ENCODE measurements at regions not wholly inside any gene's neighbourhood (a gene's known extent, or its start where the extent isn't known, plus 50 kb on each side); places are given as distances from the start of the nearest gene placed in this dataset.

GRCh38 chr15:26024241-26024640, 161.1 kb upstream of the ATP10A start:
- intact Hi-C loops (cut with DNase I): no loop called here
- no peak for DNase-seq
- WGBS (ENCODE audit: insufficient coverage, low coverage, low lambda C conversion rate, missing lambda C conversion rate): 66% methylated on average over 4 of the region's 4 CpGs

GRCh38 chr15:26023691-26024090, 160.6 kb upstream of the ATP10A start:
- no peaks in the 10 kb centered on the region for H3K27me3 ChIP-seq
- TF ChIP-seq POLR2A (IDR thresholded peaks at IDR 0.05) (no peak), CTCF (IDR thresholded peaks at IDR 0.05) (no peak)
- H3K36me3 ChIP-seq: no peaks in the 10 kb centered on the region
- ATAC-seq (no peak), DNase-seq (no peak)
- no peaks in the 10 kb centered on the region for H3K9me3 ChIP-seq
- intact Hi-C loops (cut with DNase I): no loop called here
- 42% methylated on average over 5 of the region's 5 CpGs for WGBS (ENCODE audit: insufficient coverage, low coverage, low lambda C conversion rate, missing lambda C conversion rate)
- H3K4me1 ChIP-seq: no peaks in the 10 kb centered on the region
- no peak overlapping the region for H3K27ac ChIP-seq
- H3K4me3 ChIP-seq: no peak overlapping the region

More at GRCh38 chr15:26024241-26024640, 161.1 kb upstream of the ATP10A start:
- Histone ChIP-seq H3K36me3 (no peaks in the 10 kb centered on the region), H3K27me3 (no peaks in the 10 kb centered on the region), H3K4me3 (no peak overlapping the region), H3K4me1 (no peaks in the 10 kb centered on the region), H3K9me3 (no peaks in the 10 kb centered on the region), H3K27ac (no peak overlapping the region)
- ATAC-seq: no peak
- TF ChIP-seq CTCF (IDR thresholded peaks at IDR 0.05): no peak
- TF ChIP-seq POLR2A (IDR thresholded peaks at IDR 0.05): no peak

- Histone ChIP-seq H3K9me3 (no peaks in the 10 kb centered on the region), H3K27me3 (no peaks in the 10 kb centered on the region), H3K36me3 (no peaks in the 10 kb centered on the region), H3K27ac (no peak overlapping the region), H3K4me3 (no peak overlapping the region), H3K4me1 (no peaks in the 10 kb centered on the region)
- 78% methylated on average over 9 of the region's 10 CpGs for WGBS (ENCODE audit: insufficient coverage, low coverage, low lambda C conversion rate, missing lambda C conversion rate)
- ATAC-seq (no peak), DNase-seq (no peak)
- TF ChIP-seq CTCF (IDR thresholded peaks at IDR 0.05) (no peak), POLR2A (IDR thresholded peaks at IDR 0.05) (no peak)
- intact Hi-C loops (cut with DNase I): no loop called here
Measured at GRCh38 chr15:26023231-26023630, 160.1 kb upstream of the ATP10A start.

GRCh38 chr15:26020871-26021270, 157.7 kb upstream of the ATP10A start:
- no peak for DNase-seq
- Histone ChIP-seq H3K27me3 (no peaks in the 10 kb centered on the region), H3K4me3 (no peak overlapping the region), H3K36me3 (no peaks in the 10 kb centered on the region), H3K9me3 (no peaks in the 10 kb centered on the region), H3K4me1 (no peaks in the 10 kb centered on the region), H3K27ac (no peak overlapping the region)
- TF ChIP-seq CTCF (IDR thresholded peaks at IDR 0.05): no peak
- 81% methylated on average over 5 of the region's 8 CpGs for WGBS (ENCODE audit: insufficient coverage, low coverage, low lambda C conversion rate, missing lambda C conversion rate)
- intact Hi-C loops (cut with DNase I): no loop called here
- no peak for ATAC-seq

- Histone ChIP-seq H3K4me3 (no peak overlapping the region), H3K4me1 (no peaks in the 10 kb centered on the region), H3K27ac (no peak overlapping the region), H3K36me3 (no peaks in the 10 kb centered on the region), H3K27me3 (no peaks in the 10 kb centered on the region), H3K9me3 (no peaks in the 10 kb centered on the region)
- intact Hi-C loops (cut with DNase I): no loop called here
- TF ChIP-seq POLR2A (IDR thresholded peaks at IDR 0.05): no peak
- no peak for TF ChIP-seq CTCF (IDR thresholded peaks at IDR 0.05)
- ATAC-seq (no peak), DNase-seq (no peak)
- 78% methylated on average over 6 of the region's 7 CpGs for WGBS (ENCODE audit: insufficient coverage, low coverage, low lambda C conversion rate, missing lambda C conversion rate)
Measured at GRCh38 chr15:26017665-26018064, 154.5 kb upstream of the ATP10A start.
